Loucy (cell line): ENCODE measurements at regions not wholly inside any gene's neighbourhood (a gene's known extent, or its start where the extent isn't known, plus 50 kb on each side); places are given as distances from the start of the nearest gene placed in this dataset.

Source experiments
- H2AFZ ChIP-seq: fragments of 200-600 bp; sonication (generic); 2 replicates; pipeline ENCODE4 v1.6.0; 2016; ENCODE audit warnings: antibody characterized with exemption, mild to moderate bottlenecking, low read length, moderate library complexity
- H3F3A ChIP-seq: fragments of 200-600 bp; 2 replicates; pipeline ENCODE4 v1.6.0; 2016; ENCODE audit warnings: antibody characterized with exemption, low read depth, mild to moderate bottlenecking
- H3K27me3 ChIP-seq: fragments of 200-600 bp; sonication (generic); 2 replicates; pipeline ENCODE4 v1.6.1; 2014; ENCODE audit warnings: low read length, mild to moderate bottlenecking; ENCODE audit not compliant: insufficient read depth, poor library complexity, severe bottlenecking
- H3K36me3 ChIP-seq: fragments of 200-600 bp; sonication (generic); 2 replicates; pipeline ENCODE4 v1.6.1; 2016; ENCODE audit warnings: low read length; ENCODE audit not compliant: insufficient read depth
- H3K4me1 ChIP-seq: fragments of 200-600 bp; sonication (generic); 2 replicates; pipeline ENCODE4 v1.5.1; 2014; ENCODE audit warnings: low read length, mild to moderate bottlenecking; ENCODE audit not compliant: insufficient read depth, poor library complexity, severe bottlenecking
- H3K4me2 ChIP-seq: fragments of 200-600 bp; sonication (generic); 2 replicates; pipeline ENCODE4 v1.6.0; 2014; ENCODE audit warnings: antibody characterized with exemption, low read length, low read depth, mild to moderate bottlenecking; ENCODE audit not compliant: poor library complexity, severe bottlenecking
- H3K4me3 ChIP-seq: fragments of 200-600 bp; sonication (generic); 2 replicates; pipeline ENCODE4 v1.5.1; 2014; ENCODE audit warnings: low read length, mild to moderate bottlenecking, mixed read lengths; ENCODE audit not compliant: poor library complexity, severe bottlenecking
- H3K79me2 ChIP-seq: fragments of 200-600 bp; sonication (generic); 2 replicates; pipeline ENCODE4 v1.6.1; 2014; ENCODE audit warnings: low read length; ENCODE audit not compliant: insufficient read depth
- H3K9ac ChIP-seq: fragments of 200-600 bp; sonication (generic); 2 replicates; pipeline ENCODE4 v1.6.0; 2014; ENCODE audit warnings: mild to moderate bottlenecking, low read depth, low read length, moderate library complexity; ENCODE audit not compliant: poor library complexity, severe bottlenecking
- H3K9me2 ChIP-seq: fragments of 200-600 bp; sonication (generic); replicated peaks from 2 replicates; pipeline ENCODE4 v1.6.1; 2016; ENCODE audit warnings: low read depth, low read length, mixed read lengths
- H3K9me3 ChIP-seq: fragments of 200-600 bp; sonication (generic); 2 replicates; pipeline ENCODE4 v1.6.1; 2014; ENCODE audit warnings: mild to moderate bottlenecking, antibody characterized with exemption, low read length, low read depth; ENCODE audit not compliant: insufficient read depth
- H4K20me1 ChIP-seq: fragments of 200-600 bp; sonication (generic); 2 replicates; pipeline ENCODE4 v1.6.0; 2014; ENCODE audit warnings: antibody characterized with exemption, low read length, mild to moderate bottlenecking; ENCODE audit not compliant: insufficient read depth, poor library complexity, severe bottlenecking
- EZH2phosphoT487 ChIP-seq: fragments of 200-600 bp; IDR thresholded peaks from 2 replicates; pipeline ENCODE4 v1.6.1; 2018; ENCODE audit warnings: antibody characterized with exemption, mild to moderate bottlenecking, moderate library complexity, borderline replicate concordance
- TF ChIP-seq, protein P1 (sequence below): fragments of 200-600 bp; sonication (generic); conservative IDR thresholded peaks from 2 replicates; pipeline ENCODE4 v1.5.1; 2014; ENCODE audit warnings: mild to moderate bottlenecking, antibody characterized with exemption, low read length

- Histone ChIP-seq H3K79me2 (no peaks in the 10 kb centered on the region), H3K9me2 (no peaks in the 10 kb centered on the region), H3K9me3 (no peaks in the 10 kb centered on the region; the same call in 1 of the 2 replicates), H3K9ac (no peak overlapping the region), H3K27me3 (no peaks in the 10 kb centered on the region), H3K36me3 (no peaks in the 10 kb centered on the region), H3K4me3 (no peak overlapping the region), H3F3A (no peaks in the 10 kb centered on the region), H2AFZ (no peak overlapping the region), H3K4me1 (no peaks in the 10 kb centered on the region), H3K4me2 (no peak overlapping the region), H4K20me1 (no peaks in the 10 kb centered on the region)
- no peak for TF ChIP-seq EZH2phosphoT487
- TF ChIP-seq, protein P1, sequence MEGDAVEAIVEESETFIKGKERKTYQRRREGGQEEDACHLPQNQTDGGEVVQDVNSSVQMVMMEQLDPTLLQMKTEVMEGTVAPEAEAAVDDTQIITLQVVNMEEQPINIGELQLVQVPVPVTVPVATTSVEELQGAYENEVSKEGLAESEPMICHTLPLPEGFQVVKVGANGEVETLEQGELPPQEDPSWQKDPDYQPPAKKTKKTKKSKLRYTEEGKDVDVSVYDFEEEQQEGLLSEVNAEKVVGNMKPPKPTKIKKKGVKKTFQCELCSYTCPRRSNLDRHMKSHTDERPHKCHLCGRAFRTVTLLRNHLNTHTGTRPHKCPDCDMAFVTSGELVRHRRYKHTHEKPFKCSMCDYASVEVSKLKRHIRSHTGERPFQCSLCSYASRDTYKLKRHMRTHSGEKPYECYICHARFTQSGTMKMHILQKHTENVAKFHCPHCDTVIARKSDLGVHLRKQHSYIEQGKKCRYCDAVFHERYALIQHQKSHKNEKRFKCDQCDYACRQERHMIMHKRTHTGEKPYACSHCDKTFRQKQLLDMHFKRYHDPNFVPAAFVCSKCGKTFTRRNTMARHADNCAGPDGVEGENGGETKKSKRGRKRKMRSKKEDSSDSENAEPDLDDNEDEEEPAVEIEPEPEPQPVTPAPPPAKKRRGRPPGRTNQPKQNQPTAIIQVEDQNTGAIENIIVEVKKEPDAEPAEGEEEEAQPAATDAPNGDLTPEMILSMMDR, result no peak
Observed at GRCh38 chr13:33637978-33638743, 179.8 kb upstream of the RFC3 start.

DNA sequence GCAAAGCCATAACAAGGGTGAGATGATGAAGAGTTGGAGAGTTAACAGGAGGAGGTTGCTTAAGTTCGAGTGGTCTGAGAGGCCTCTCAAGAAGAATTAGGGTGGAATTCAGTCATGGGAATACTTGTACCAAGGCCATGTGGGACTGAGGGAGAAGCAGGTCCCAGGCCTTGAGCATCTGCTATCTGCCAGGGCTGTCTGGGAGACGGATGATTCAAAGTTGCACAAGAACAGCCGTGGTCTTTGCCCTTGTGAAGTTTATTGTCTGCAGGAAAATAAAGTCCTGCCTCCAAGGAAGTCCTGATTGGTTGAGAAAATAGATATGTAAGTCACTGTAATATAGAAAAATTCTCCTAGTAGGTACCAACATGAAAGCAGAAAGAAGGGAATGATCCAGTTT is 178.8 kb upstream of the RFC3 start:
- no peaks in the 10 kb centered on the region for H3K4me1 ChIP-seq

GRCh38 chr13:33639626-33640080 is 178.3 kb upstream of the RFC3 start:
- TF ChIP-seq EZH2phosphoT487, result no peak
- TF ChIP-seq, protein P1, result no peak
- no peaks in the 10 kb centered on the region for H3K9me2 ChIP-seq
- H3K4me2 ChIP-seq, result no peak overlapping the region
- H4K20me1 ChIP-seq, result no peaks in the 10 kb centered on the region
- H2AFZ ChIP-seq, result no peak overlapping the region
- H3K36me3 ChIP-seq, result no peaks in the 10 kb centered on the region
- no peaks in the 10 kb centered on the region for H3K27me3 ChIP-seq
- no peaks in the 10 kb centered on the region for H3K4me1 ChIP-seq
- no peaks in the 10 kb centered on the region for H3K79me2 ChIP-seq
- no peaks in the 10 kb centered on the region; the same call in 1 of the 2 replicates for H3K9me3 ChIP-seq
- H3F3A ChIP-seq, result no peaks in the 10 kb centered on the region
- H3K4me3 ChIP-seq, result no peak overlapping the region
- H3K9ac ChIP-seq, result no peak overlapping the region

More for the DNA sequence above, 178.8 kb upstream of the RFC3 start:
- H3K36me3 ChIP-seq, result no peaks in the 10 kb centered on the region
- no peaks in the 10 kb centered on the region for H3K9me2 ChIP-seq
- no peaks in the 10 kb centered on the region for H3K27me3 ChIP-seq
- H3K9me3 ChIP-seq, result no peaks in the 10 kb centered on the region; the same call in 1 of the 2 replicates
- H3F3A ChIP-seq, result no peaks in the 10 kb centered on the region
- no peaks in the 10 kb centered on the region for H4K20me1 ChIP-seq
- no peak overlapping the region for H3K9ac ChIP-seq
- H2AFZ ChIP-seq, result no peak overlapping the region
- TF ChIP-seq, protein P1, result no peak
- no peak overlapping the region for H3K4me2 ChIP-seq
- no peak overlapping the region for H3K4me3 ChIP-seq
- H3K79me2 ChIP-seq, result no peaks in the 10 kb centered on the region
